Activated effector memory CD4-positive, alpha-beta T cell treated with anti-CD3 and anti-CD28 coated beads, Interleukin-2, amount 50 U/mL, for 16 hours (primary cell): ENCODE measurements at regions not wholly inside any gene's neighbourhood (a gene's known extent, or its start where the extent isn't known, plus 50 kb on each side); places are given as distances from the start of the nearest gene placed in this dataset.
"Not testable (repeated sequence)": the region's sequence is repeated elsewhere in the genome, so short reads cannot be mapped to it uniquely, and the experiment has no call there.

ENCODE experiments used
- DNase-seq: peaks from one replicate; pipeline ENCODE4 v3.0.0-alpha.2; 2020

DNA sequence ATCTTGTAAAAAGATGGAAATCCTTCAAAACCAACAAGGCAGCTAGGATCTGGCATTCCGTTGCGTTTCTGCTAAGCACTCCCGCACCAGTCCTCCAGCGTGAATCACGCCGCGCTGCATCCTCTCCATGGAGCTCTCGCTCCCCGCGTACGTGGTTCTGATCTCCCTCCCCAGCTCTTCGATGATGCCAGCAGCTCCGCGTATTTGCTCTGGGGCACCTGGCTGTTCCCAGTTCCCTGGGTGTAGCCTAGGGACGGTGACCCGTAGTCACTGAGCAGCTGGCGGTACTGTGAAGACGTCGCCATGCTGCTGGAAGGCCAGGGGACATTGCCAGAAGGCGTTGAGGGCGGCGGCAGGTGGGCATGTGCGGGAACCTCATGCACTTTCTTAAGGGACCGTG lies 407.5 kb downstream of the RNF144A start:
- no peak for DNase-seq

DNA sequence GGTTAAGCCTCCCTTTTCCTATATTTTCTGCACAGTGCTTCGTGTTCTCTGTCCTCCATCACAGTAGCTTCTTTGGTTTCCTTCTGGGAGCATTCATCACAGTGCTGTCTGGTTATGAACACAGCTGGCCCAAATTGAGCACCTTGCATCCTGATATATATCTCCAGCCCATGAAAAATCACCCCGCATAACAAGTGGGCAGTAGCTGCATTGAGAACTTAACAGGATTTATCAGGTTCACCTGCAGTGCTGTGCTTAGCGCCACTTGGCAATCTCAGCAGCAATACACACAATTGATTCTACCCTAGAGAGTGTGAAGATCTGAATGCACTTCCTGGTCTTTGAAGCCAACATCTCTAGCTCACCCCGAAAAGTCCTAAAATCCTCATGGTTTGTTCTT lies 408.0 kb downstream of the RNF144A start:
- no peak for DNase-seq

DNA sequence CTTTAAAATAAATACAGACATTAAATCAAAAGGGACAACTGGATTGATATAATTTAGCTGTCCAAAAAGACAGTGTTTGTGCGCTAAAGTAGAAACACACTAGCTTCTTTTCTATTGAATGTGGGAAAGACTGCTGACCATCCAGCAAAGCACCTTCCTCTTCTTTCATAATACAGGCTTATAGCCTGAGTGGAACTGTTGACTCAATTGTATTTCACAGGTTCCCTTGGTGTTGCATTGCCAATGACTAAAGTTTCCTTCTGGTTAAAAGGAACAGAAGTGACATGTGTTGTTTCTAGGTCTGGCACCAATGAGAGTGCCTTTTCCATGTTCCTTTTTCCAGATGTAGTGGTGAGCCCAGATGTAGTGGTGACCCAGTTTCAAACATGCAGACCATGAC lies 412.3 kb downstream of the RNF144A start:
- no peak for DNase-seq

DNA sequence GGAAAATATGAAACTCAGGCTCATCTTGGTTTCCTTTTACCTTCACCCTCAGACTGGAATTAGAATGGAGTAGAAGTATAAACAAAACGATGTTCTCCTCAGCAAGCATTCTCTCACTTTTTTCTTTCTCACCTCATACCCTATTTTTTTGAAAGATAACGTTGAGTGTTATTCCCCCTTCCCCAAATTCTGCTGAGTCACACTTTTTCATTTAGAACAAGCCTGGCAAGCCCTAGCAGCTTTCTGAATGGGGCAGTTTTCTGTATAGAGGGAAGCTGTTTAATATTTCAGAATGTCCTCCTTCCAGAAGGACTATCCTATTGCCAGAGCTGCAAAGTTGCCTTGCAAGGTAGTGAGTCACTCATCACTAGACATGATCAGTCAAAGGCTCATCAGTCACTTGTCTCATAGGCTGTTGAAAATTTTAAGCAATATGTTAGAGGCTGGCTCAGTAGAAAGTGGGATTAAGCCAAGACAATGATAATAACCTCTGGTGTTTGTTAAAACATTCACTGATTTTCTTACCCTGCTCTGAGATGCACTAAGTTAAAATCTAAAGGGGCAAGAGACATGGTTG lies 416.1 kb downstream of the RNF144A start:
- no peak for DNase-seq

DNA sequence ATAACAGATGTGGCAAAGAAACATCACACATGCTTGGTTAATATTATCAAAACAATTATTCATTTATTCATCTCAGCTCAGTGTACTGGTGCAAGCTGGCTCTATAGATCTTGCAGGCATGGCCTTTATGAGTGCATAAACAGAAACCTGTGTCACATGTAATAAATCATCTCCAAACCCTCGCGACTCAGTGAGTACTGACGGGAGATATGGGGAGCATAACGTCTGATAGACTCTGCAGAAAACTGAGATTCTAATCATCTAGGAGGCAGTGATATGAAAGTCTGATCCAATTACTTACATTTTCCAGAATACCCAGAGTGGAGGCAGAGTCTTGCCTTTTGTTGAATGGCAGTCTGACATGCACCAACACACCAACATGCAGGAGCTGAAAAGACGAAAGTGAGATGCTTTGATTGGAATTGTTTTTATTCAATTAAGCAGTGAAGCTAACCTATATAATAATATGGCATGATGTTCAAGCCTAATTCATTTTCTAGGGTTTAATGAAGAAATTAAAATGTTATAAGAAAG lies 416.8 kb downstream of the RNF144A start:
- no peak for DNase-seq

DNA sequence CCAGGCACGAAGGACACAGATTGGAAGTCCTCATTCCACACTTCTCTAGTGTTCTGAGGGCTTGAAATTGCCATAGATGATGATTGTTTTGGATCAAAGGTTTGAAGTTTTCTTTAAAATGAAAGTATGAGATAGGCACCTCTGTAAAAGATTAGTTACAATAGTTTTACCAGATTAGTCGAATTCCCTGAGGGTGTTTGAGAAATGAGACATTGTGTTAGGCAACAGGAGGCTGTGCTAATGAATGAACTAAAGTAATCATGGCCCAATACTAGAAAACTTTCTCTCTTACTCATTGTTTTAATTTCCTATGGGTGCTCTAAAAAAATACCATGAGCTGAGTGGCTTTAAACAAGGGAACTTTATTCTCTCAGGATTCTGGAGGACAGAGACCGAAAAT lies 421.7 kb downstream of the RNF144A start:
- DNase-seq: no peak

DNA sequence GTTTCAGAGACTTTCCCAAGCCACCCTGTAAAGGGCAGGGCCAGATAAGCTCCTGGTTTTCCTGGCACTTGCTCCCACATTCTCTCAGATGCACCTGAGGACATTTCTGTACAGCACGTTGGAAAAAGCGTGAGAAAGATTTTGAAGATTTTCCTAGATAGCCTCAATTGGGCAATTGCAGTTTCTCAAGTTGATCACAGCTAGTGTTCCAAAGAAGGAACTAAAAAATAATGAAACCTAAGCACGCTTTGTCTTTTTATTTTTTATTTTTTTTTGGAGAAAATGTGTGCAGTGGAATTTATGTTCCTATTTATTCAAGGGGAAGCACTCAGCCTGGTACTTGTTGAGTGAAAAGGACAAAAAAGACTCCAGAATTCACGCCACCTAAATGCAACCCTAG lies 429.1 kb downstream of the RNF144A start:
- DNase-seq: no peak

DNA sequence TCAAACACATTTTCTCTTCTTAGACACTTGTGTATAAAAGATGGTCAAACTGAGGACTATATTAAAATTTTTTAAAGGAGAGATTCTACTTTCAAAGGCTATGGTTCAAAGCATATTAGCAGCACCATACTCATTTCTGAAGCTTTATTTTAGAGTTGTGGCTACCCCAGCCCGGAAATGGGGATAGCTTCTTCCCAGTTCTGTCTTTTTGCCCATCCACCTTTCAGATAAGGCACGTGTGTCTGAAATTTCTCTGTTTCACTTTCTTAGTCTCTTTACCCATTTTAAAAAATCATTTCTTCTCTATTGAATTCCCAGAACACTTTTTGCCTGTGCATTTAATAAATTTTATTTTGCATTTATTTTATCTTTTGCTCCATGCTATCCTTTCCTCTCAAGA lies 431.5 kb downstream of the RNF144A start:
- DNase-seq: no peak

DNA sequence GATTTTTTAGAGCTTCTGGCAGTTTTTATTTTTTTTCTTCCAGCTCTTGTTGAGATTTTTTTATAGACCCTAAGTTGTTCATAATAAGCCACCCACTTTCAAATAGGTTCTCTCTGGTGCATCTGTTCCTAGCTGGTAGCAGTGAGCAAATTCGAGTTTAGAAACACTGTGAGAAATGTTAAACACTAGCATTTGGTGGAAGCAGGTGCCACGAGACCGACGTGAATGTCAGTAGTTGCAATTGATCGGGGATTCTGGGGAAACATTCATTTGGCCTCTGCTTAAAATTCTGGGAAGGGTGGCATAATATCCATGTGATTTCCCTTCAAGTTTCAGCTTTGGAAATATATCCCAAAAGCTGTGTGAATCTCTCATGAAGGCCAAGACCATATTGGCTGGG lies 435.0 kb downstream of the RNF144A start:
- DNase-seq: no peak

DNA sequence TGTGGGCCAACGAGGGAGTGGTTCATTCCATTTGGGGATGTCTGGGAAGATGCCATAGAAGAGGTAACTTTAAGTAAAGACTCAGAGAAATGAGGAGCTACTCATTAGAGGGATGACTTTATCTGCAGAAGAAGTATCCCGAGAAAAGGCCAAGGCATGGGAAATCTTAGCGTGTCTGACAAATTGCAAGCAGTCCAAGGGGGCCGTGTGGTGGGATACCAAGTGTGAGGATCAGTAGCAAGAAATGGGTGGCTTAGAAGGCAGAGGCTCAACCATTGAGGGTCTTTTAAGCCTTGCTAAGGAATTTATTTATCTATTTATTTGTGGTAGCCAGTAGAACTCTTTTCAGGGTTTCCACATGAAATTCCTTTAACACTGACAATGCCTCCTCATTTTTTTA lies 436.4 kb downstream of the RNF144A start:
- DNase-seq: no peak

DNA sequence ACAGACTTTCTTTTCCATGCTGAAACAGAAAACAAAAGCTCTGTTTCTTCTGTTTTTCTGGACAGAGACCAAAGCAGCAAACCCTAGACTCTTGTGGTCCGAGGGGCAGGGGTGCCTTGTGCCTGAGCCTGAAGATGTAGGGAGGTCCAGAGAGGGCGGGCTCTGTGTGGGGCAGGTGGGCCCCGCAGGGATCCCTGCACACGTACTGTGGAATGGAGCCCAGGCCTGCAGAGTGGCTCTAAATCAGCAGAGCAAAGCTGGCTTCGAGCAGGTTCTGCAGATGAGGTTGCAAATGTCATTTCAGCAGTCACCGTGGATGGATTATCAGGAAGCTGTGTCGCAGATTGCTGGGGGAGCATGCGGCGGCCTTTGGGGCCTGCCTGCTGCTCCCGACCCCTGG lies 438.6 kb downstream of the RNF144A start:
- no peak for DNase-seq

DNA sequence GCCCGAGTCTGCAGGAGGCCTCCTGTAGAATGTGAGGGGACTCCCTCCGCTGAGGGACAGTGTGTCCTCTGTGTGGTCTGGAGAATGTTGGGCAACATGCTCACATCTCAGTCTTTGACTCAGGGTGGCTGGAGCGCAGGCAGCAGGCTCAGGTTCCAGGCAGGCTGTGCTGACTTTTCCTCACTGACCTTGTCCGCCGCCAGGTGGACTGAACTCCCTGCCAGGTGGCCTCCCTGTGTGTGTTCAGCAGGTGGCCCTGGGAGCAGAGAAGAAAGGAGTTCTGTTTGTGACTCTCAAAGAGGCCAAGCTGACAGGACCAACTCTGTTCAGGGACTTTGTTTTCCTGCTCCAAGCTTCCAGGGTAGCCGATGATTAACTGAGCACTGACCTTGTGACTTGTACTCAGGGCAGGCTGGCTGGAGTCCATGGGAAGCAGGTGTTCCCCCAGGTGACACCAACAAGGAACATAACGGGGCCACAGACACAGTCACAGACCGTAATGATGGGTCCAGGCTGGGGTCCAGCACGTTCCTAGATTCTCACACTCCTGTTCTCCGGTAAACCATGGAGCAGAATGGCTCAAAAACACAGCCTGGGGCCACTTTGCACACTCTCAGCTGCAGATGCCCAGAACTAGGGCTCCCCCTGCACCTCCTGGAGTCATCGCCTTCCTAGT lies 439.8 kb downstream of the RNF144A start:
- DNase-seq: no peak

DNA sequence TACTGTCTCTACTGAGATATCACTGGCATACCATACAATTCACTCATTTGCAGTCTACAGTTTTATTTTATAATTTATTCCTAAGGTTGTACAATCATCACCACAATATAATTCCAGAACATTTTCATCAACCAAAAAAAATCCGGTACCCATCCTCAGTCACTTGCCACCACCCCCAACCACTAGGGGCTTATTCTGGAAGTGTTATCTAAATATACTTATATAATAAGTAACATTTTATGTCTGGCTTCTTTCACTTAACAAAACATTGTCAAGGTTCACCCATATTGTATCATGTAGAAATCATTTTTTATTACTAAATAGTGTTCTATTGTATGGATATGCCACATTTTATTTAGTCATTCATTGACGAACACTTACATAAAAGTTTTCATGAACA lies 440.8 kb downstream of the RNF144A start:
- no peak for DNase-seq

DNA sequence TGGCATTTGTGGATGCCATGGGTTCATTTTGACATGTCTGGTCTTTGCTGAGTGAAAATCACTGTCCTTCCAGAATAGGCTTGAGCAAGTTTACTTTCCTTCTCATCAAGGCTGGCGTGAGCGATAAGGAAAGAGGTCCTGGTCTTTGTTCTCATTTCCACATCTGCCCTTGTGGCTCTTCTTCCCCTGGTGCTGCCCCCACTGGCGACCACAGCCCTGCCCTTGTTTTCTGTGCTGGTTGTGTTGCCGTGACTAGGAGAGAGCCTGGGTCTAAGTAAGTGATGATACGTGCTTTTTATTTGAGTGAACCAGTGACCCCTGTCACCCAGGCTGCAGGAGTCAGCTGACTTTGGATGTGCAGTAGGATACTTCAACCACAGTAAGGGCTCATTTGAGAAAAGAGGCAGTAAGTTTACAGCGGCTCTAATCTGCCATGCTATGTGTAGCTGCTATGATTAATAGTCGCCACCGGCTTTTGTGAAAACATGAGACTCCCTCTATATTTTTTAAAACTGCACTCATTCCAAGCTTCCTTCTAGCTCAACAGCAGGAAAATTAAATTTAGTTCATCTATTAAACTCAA lies 441.7 kb downstream of the RNF144A start:
- DNase-seq: no peak

DNA sequence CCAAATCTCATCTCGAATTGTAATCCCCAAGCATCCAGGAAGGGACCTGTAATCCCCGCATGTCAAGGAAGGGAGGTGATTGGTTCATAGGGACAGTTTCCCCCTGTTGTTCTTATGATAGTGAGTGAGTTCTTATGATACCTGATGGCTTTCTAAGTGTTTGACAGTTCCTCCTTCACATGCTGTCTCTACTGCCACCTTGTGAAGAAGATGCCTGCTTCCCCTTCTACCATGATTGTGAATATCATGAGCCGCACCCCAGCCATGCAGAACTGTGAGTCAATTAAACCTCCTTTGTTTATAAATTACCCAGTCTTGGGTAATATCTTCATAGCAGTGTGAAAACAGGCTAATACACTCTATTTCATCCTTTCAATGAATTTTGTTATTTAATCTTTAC lies 446.7 kb downstream of the RNF144A start:
- no peak for DNase-seq

DNA sequence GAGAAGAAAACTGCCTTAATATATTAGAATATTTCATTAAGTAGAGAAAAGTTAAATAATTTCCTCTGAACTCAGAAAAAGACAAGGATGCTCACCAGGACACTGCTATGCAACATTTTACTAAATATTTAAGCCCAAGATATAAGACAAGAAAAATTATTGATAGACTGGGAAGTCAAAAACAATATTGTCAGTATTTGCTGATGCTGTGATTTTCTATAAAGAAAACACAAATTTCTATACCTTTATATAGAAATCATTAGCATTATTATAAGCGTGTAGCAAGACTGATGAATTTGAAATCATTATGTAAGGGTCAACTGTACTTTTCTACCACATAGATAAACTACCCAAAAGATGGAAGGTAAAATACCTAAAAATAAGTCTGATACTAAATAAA lies 451.0 kb downstream of the RNF144A start:
- no peak for DNase-seq

DNA sequence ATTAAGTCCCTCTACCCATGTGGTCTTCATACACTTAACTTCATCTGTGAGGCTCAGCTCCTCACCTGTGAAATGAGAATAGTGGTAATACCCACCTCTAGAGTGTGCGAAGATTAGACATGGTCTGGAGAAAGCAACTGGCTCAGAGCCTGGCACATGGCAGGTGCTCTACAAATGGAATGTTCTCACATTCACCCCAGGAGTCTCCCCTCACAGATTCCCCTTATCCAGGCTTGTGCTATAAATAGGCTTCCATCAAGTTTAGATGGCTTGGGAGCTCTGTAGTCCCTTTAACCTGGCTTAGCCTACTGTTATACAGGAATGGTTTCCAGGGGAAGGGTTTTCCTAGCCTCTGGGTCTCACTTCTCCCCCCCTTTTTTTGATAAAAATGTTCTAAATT lies 455.9 kb downstream of the RNF144A start:
- DNase-seq: no peak

DNA sequence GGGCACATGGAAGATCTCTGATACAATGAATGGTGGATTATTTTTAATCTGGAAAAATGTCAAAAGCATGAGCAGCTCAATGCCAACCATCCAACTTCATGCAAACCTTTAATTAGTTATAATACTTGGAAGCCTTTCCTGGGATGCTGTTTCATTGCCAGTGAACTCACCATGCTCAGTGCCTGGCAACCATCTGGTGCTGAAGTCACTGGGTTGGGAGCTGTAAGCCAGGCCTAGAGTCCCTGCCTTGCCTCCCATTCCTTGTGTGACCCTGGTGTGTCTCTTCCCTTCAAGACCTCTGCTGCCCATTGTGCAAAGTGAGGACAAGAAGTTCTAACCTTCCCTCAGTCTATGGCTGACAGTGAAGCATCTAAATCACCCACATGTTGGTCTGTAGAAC lies 458.7 kb downstream of the RNF144A start:
- DNase-seq: no peak

DNA sequence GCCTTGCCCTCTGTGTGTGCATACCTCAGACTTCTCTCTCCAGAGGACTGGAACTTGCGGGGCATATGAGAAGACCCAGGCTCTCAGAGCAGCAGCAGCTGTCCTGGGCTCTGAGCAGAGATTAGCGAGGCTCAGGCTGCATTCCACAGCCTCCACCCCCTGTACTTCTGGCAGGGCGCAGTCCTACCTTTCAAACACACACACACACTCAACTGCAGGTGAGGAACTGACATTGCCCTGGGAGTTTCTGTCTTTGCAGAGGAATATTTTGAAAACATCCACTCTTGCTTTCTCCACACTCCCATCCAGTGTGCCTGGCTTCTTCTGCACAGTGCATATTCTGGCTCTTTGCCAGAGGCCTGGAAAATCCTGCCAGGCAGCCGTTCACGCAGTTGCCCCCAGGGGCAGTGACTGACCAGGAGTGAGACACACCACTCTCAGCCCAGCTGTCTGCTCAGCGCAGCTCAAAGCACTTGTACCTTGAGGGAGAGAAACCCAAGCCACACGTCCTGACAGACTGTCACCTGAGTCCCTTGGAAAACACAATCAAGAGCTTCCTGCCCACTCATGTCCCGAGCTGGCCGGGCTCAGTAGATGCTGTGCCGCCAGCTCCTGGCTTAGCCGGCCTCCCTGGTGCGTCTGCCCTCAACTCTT lies 460.8 kb downstream of the RNF144A start:
- DNase-seq: no peak

DNA sequence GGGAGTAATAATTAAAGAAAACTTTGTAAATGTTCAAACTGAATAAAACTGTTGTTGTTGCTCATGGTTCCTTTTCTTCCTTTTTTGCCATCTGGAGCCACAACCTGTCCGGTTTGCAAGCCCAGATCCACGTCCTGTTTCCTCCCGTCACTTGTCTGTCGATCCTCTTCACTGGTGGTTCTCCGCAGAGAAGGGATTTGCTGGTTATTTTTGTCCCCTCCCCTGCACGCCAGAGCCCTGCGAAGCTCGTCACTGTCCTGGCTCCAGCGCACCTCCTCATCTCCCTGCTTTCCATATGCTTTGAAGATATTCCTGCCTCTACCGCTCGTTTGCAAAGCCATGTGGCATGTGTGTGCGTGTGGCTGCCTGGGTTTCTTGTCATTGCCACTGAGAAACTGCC lies 461.4 kb downstream of the RNF144A start:
- DNase-seq: no peak

DNA sequence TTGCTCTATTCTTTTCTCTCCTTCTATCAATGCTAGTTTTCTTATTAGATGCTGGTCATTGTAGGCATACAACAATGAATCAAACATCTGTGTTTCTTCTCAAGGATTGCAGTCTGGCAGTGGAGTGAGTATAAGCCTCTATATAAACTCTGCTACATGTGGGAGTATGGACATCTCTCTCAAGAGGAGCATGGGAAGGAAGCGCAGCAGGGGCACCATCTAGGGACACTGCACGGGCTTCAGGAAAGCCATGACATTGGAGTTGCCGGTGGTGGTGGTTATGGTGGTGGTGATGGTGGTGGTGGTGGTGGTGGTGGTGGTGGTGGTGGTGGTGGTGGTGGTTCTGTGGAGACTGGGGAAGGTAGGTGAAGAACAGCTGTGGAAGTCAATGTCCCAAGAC lies 462.6 kb downstream of the RNF144A start:
- no peak for DNase-seq

DNA sequence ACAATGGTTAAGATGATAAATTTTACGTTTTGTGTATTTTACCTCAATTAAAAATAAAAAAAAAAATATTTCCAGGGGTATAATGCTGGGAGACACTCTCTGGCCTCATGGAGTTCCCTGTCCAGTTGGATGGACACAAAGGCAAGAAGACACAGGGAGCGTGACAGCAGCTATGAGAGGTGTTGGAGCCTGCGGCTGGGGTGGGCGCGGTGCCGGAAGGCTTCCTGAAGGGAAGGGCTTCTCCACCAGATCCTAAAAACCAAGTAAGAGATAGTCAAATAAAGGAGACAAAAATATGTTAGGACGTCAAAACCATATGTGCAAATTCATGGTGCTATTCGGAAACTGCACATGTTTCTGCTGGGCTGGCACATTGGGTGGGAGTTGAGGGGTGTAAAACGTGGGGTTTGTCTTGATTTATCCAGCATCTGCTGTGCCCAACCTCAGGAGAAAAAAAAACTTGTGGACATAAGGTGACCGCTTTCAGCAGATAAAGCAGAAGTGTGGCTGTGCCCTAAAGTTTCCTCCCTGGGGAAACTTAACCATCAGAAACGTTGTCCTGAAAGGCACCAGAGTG lies 467.6 kb downstream of the RNF144A start:
- no peak for DNase-seq

DNA sequence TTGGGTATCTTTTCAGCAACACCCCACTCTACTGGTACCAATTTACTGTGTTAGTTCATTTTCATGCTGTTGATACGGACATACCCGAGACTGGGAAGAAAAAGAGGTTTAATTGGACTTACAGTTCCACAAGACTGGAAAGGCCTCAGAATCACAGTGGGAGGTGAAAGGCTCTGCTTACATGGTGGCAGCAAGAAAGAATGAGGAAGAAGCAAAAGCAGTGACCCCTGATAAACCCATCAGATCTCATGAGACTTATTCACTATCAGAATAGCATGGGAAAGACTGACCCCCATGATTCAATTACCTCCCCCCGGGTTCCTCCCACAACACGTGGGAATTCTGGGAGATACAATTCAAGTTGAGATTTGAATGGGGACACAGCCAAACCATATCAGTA lies 473.1 kb downstream of the RNF144A start:
- not testable (repeated sequence) for DNase-seq
